Inflammatory macrophage treated with lipopolysaccharide for 1 hour (primary cell): ENCODE measurements at regions not wholly inside any gene's neighbourhood (a gene's known extent, or its start where the extent isn't known, plus 50 kb on each side); places are given as distances from the start of the nearest gene placed in this dataset.

Experiments used
- DNase-seq, 2 donors: peaks; one replicate each; pipeline ENCODE4 v3.0.0-alpha.2; 2020 to 2022

GRCh38 chr5:96282020-96282419, 151.0 kb downstream of the PCSK1 start:
- DNase-seq: no peak

- no peak for DNase-seq
Measured at GRCh38 chr5:96280946-96281393, 152.1 kb downstream of the PCSK1 start.

DNA sequence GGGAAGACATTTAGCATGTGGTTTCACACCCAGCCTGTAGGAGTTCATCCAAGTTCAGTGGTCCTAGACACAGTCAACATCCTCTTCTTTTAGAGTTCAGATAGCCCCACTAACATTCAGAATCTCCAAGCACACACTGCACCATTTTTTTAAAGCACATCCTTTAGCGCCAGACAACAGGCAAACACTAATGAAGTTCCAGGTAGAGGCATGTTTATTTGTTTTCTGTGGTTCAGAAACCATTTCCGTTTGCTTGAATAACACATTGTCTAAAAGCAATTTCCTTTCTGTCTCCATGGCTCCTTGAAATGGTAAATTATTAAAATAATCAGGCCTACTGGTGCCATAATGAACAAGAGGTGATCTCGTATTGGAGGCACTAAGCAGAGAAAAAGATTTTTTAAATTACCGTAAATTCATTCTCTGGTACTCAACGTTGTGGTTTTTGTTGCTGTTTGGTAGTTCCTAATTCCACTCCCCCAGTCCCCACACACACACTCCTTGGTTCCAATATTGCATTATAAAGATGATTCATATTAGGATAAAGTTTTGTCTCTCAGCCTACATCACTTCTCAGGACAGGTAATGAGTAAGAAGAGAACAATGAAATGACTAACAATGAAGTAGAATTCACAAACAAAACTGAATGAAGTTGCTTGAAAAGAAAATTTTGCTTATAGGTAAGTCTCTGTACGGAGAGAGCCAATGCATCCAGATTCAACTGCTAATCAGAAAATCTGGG, 153.1 kb downstream of the PCSK1 start:
- no peak for DNase-seq

DNA sequence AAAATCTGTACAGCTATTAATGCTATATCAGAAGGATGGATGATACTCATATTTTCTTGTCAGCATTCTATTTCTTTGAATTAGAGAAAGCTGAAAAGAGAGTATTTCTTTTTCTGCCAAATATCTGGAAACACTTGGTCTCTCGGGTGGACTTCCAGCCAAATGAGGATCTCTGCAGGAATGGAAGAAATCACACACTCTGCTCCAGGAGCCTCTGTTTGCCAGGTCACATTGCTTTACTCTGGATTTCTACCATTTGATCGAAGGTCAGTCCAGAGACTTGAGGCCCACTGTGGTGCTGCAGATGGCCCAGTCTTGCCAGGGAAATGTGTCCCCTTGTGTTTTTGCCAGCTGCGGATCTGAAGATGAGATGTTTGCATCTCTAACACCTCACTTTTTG, 154.1 kb downstream of the PCSK1 start:
- no peak for DNase-seq

GRCh38 chr5:96275051-96275450, 158.0 kb downstream of the PCSK1 start:
- DNase-seq: no peak

DNA sequence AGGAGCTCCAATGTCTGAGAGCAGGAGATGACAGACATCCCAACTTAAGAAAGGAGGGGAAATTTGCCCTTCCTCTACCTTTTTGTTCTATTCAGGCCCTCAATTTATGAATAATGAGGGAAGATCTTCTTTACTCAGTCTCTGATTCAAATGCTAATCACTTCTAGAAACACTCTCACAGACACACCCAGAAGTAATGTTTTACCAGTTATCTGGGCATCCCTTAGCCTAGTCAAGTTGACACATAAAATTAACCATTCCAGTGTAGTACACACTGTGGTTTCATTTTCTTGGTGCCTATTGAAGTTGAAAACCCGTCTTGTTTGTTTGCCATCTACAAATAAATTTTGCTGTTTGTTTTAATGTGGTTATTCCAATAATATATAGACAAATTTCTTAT, 167.6 kb downstream of the PCSK1 start:
- DNase-seq: no peak

DNA sequence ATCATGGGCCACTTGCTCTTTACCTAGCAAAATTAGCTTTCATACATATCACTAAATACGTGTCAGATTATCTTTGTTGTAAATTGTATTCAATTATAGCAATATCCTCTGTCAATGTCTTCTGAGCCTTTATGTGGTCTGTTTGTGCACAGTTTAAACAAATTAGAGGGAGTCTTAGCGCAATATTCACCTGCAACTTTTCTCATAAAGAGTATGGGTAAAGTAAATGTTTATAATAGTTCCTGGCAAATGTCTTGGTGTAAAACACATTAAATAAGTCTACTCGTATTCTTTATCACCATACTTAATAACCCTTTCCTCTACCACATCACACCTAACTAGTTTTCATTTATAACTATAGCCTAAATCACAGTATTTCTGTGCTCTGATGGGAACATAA, 169.0 kb downstream of the PCSK1 start:
- DNase-seq: no peak

DNA sequence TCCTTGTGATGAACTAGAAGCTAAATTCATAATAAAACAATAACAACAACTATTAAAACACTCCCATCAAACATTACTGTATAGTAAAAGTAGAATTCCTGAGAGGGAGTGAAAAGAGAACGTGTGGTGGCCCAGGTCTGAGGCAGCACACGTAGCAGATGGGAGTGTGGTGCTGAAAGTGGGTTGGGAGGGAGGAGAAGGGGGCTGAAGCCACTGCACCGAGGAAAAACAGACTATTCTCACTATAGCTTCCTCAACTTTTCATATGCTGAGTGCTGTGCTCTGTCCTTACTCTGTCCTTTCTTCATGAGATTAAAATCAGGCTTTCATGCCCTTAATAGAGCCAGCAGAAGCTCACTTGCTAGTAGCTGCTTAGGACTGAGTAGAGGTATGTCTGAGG, 170.9 kb downstream of the PCSK1 start:
- no peak for DNase-seq

DNA sequence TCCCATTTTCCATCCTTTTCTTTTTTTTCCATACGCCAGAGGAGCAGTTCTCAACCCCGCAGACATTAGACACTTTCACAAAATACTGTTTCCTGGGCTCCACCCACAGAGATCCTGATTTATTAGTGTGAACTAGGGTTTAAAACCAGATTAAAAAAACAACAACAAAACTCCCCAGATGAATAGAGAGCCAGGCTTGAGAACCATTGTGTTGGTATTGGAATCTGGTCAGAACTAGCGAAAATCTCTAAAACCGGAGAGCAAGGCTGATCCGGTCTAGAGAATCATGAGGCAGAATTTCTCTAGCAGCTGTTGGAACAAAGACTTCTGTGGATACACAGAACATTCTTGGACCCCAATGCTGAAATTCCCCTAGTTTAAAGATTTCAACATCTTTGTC, 173.0 kb downstream of the PCSK1 start:
- DNase-seq: no peak

DNA sequence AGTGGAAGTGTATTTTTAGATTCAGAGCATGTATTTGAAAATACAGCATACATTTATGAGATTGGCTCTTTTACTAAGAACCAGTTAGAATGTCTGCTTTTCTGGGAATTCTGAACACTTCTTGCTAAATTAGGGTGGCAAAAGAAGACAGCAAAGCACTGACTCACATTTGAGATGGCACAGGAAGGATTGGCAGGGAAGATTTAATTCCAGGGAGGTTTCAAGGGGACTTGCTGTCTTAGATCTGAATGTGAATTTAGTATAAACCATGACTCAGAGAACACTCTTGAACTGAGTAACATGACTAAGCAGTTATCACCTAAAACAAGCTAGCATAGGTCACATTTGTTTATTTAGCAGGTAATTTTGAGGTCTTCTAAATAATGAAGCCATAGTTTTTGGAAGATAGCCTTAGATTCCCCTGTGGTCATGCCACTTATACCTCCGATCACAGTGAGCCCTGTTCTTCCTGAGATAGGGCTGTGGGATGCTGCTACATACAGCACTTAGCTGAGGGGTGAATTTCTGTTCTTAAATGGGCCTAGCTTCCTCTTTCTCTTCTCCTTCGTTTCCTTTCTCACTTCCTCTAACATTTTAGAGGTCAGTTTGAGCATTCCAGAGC, 173.8 kb downstream of the PCSK1 start:
- DNase-seq: peak; percentile 5 to 39

GRCh38 chr5:96258692-96259091, 174.4 kb downstream of the PCSK1 start:
- DNase-seq: no peak

DNA sequence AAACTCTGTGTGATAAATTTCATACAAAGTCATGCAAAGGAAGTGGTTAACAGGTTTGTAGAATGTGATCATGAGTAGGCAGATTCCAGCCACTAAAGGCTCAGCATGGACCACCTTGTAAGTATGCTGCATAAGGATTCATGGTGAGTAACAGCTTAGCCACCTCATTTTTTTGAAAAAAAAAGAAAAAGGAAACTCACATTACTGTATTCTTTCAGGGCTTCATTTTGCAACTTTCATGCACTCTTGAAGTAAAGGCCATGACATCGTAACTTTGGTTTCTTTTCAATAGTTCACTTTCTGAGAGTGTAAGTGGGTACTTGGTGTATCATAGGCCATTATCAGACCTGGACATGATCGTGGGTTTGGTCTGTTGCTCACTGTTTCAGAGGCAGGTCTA, 175.1 kb downstream of the PCSK1 start:
- no peak for DNase-seq

DNA sequence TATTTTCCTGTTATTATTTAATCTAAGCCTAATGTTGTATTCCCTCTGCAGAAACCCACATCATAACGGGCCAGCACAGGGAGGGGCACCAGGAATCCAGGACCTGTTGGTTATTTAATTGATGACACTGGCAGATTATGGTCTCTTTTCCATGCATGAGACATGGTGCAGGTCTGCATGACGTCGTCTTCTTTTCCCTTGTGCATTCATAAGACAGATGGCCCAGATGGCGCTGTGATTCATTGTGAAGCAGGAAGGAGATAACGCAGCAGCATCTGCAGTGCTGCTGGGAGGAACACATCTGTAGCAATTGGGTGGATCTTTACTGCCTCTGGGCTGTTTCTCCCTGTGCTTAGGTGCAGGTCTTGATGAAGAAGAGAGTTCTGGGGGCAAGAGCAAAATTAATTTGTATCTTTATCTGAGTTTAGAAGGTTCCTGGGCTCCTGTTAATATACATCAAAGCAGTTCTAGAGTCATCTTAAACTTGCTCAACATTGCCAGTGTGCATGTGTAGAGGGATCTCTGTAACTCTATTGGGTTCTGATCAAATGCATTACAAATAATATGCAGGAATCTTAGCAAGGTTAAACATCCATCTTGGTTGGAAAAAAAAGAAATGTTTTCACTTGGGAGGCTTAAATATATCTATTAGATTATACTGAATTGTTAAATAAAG, 176.1 kb downstream of the PCSK1 start:
- no peak for DNase-seq

GRCh38 chr5:96254980-96255691, 177.9 kb downstream of the PCSK1 start:
- no peak for DNase-seq

GRCh38 chr5:96253140-96253539, 179.9 kb downstream of the PCSK1 start:
- no peak for DNase-seq

DNA sequence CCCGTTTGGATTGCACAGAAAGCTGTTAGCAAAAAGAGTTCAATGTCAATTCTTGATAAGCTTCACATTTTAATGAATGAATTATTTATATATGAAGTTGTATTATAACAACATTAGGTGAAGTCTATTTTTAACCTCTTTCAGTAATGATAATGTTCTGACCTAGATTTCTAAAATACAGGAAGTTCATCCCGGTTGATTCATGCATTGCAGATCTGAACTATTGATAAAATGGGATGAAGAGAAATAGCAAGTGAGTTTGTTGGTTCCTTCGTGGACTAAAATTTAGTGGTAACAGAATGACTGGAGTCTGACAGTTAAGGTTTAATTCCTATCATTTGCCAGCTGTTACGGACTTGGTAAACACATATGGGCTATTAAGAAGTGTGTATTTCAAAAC, 180.5 kb downstream of the PCSK1 start:
- no peak for DNase-seq

- no peak for DNase-seq
Measured at GRCh38 chr5:96250782-96251181, 182.3 kb downstream of the PCSK1 start.

DNA sequence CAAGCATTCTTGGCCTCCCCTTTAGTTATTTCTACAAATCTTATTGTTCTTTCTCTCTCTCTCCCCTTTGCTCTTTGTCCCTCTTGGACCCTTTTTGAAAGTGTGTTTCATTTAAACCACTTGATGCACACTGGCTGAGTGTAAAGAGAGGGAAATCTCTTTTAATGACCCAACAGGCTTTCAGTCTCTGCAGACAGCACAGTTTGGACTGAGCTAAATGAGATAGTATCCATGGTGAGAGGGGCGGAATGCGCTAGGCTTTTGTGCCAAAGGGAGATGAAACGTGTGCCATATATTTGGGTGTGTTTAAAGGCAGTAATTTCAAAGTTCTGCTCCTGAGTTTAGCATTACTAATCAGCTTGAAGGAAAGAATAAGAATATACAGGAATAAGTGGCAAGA, 184.9 kb downstream of the PCSK1 start:
- DNase-seq: no peak

- DNase-seq: no peak
Measured at GRCh38 chr5:96247708-96248107, 185.3 kb downstream of the PCSK1 start.

DNA sequence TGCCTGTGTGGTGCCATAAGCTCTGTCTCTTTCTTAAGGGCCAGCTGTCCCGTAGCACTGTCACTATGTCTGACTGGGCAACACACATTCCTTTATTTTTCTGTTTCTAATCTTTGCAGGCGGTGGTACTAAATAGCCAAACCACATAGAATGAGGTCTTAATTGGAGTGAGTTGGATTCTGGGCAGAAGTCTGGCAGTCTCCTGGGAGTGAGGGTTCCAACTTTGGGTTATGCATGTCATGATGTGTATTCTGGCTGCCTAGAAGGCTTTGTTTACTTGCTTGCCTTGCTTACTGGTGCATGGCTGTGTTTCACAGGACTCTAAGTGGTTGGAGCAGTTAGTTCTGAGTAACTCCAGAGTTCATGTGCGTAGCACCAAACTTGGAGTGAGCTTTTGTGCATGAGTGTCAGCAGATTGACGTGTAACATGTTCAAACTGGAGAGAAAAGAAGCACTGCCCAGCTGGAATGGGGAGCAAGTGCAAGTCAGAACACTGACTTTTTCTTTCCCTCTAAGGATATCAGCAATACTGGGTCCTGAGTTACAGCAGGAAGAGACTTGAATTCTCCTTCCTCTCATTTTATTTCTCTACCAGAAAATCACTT, 185.8 kb downstream of the PCSK1 start:
- no peak for DNase-seq

DNA sequence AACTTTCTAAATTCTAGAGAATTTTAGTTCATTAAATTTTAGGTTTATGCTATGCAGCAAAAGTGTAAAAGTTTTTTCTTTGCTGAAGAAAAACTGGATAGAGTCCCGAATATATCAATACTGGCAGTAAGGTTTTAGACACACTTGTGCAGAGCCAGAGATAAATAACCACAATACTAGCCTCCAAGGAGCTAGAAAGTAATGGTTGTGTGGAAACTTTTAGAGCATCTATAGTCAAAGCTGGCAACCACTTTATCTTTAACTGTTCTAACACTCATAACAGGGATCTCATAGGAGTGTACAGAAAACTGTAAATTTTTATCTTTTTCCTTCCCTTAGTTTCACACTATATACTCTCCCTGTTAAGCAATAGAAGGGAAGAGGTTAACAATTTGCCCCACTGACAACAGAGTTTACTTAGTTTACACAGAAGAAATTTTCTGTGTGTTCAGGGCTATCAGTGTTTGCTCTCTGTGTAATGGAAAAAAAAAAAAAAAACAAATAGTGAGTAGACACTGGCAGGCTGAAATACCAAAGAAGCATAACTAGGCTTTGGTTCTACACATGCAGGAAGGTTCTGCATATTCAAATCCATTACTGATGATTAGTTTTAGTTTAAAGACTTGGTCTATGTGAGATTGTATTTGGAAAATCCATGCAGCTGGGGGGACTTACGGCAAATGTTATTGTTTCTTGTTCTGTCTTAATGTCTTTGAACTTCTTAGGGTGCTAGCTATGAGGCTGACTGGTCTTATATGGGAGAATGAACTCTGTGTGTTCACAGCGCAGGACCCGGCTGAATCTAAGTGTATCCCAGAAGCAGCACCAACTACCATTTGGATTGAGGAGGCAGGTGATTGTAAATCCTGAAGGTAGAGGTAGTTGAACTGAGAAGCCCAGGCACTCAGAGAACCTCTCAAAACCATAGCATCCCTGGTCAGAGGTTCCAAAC, 187.6 kb downstream of the PCSK1 start:
- DNase-seq: no peak

DNA sequence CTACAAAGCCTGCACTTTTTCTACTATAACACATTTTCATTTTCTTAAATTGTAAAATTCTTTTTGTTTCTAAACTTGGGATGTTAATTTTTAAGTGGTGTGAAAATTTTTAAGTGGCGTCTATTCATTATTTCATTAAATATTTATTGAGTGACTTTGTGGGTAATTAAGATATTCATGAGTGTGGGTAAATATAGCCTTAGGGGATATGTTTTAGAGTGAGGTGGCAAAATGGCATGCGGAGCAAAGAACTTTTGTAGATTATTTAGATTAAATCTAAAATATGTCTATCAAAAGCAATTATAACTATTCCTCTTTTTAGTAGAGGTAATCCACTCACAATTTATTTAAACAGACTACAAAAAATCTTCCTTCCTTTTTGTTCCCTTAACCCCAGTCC, 188.4 kb downstream of the PCSK1 start:
- no peak for DNase-seq
